ENCODE measurements at regions not wholly inside any gene's neighbourhood (a gene's known extent, or its start where the extent isn't known, plus 50 kb on each side); places are given as distances from the start of the nearest gene placed in this dataset.

GRCh38 chr4:14716691-14717090 is 285.6 kb upstream of the CPEB2 start:
- Histone ChIP-seq H3K4me3 (no peak overlapping the region), H3K27me3 (no peaks in the 10 kb centered on the region), H3K27ac (no peak overlapping the region), H3K36me3 (no peaks in the 10 kb centered on the region), H3K9me3 (no peaks in the 10 kb centered on the region), H3K4me1 (no peaks in the 10 kb centered on the region)
- no peak for DNase-seq
- 74% methylated on average over 4 of the region's 6 CpGs for whole genome bisulfite sequencing (ENCODE audit: insufficient coverage, low coverage, low lambda C conversion rate, missing lambda C conversion rate)
- TF ChIP-seq CTCF (IDR thresholded peaks at IDR 0.05) (no peak), POLR2A (IDR thresholded peaks at IDR 0.05) (no peak)
- no peak for ATAC-seq
- intact Hi-C loops (cut with DNase I): no loop called here

GRCh38 chr4:14719053-14719452 is 283.2 kb upstream of the CPEB2 start:
- Histone ChIP-seq H3K4me1 (no peaks in the 10 kb centered on the region), H3K27me3 (no peaks in the 10 kb centered on the region), H3K4me3 (no peak overlapping the region), H3K27ac (no peak overlapping the region), H3K9me3 (no peaks in the 10 kb centered on the region), H3K36me3 (no peaks in the 10 kb centered on the region)
- WGBS (ENCODE audit: insufficient coverage, low coverage, low lambda C conversion rate, missing lambda C conversion rate): no CpG with 5 or more reads among the region's 3 CpGs
- no peak for TF ChIP-seq POLR2A (IDR thresholded peaks at IDR 0.05)
- TF ChIP-seq CTCF (IDR thresholded peaks at IDR 0.05): no peak
- no peak for DNase-seq
- intact Hi-C loops (cut with DNase I): no loop called here
- ATAC-seq: no peak

- DNase-seq (no peak), ATAC-seq (no peak)
- Histone ChIP-seq H3K36me3 (no peaks in the 10 kb centered on the region), H3K4me3 (no peak overlapping the region), H3K27me3 (no peaks in the 10 kb centered on the region), H3K9me3 (no peaks in the 10 kb centered on the region), H3K4me1 (no peaks in the 10 kb centered on the region), H3K27ac (no peak overlapping the region)
- intact Hi-C loops (cut with DNase I): no loop called here
- TF ChIP-seq CTCF (IDR thresholded peaks at IDR 0.05) (no peak), POLR2A (IDR thresholded peaks at IDR 0.05) (no peak)
- 36% methylated on average over 3 of the region's 3 CpGs for WGBS (ENCODE audit: insufficient coverage, low coverage, low lambda C conversion rate, missing lambda C conversion rate)
These were observed 275.8 kb upstream of the CPEB2 start for GRCh38 chr4:14726441-14726840.

GRCh38 chr4:14726877-14727361 is 275.4 kb upstream of the CPEB2 start:
- no peaks in the 10 kb centered on the region for H3K27me3 ChIP-seq
- intact Hi-C loops (cut with DNase I): no loop called here
- H3K9me3 ChIP-seq: no peaks in the 10 kb centered on the region
- ATAC-seq (no peak), DNase-seq (no peak)
- TF ChIP-seq POLR2A (IDR thresholded peaks at IDR 0.05) (no peak), CTCF (IDR thresholded peaks at IDR 0.05) (no peak)
- H3K27ac ChIP-seq: no peak overlapping the region
- 75% methylated on average over 4 of the region's 4 CpGs for WGBS (ENCODE audit: insufficient coverage, low coverage, low lambda C conversion rate, missing lambda C conversion rate)
- no peaks in the 10 kb centered on the region for H3K36me3 ChIP-seq
- H3K4me1 ChIP-seq: no peaks in the 10 kb centered on the region
- H3K4me3 ChIP-seq: no peak overlapping the region
